HG02840 (cell line): ENCODE measurements at regions not wholly inside any gene's neighbourhood (a gene's known extent, or its start where the extent isn't known, plus 50 kb on each side); places are given as distances from the start of the nearest gene placed in this dataset.

Source experiments
- ATAC-seq: cut with Tn5 transposase; IDR thresholded peaks from one replicate; pipeline ENCODE4 v1.9.1; 2021; ENCODE audit warnings: mild to moderate bottlenecking, moderate library complexity, moderate number of reproducible peaks; ENCODE audit not compliant: unreplicated experiment, low FRiP score

- ATAC-seq: no peak
Measured at GRCh38 chr20:48198929-48199451, 413.7 kb upstream of the SULF2 start.

- ATAC-seq: no peak
Measured at GRCh38 chr20:48197066-48197465, 411.8 kb upstream of the SULF2 start.

- ATAC-seq: no peak
Measured at GRCh38 chr20:48196486-48196885, 411.2 kb upstream of the SULF2 start.

- no peak for ATAC-seq
Measured at GRCh38 chr20:48196001-48196400, 410.7 kb upstream of the SULF2 start.

GRCh38 chr20:48195121-48195870 lies 410.0 kb upstream of the SULF2 start:
- no peak for ATAC-seq

GRCh38 chr20:48194583-48194982 lies 409.3 kb upstream of the SULF2 start:
- no peak for ATAC-seq

GRCh38 chr20:48193627-48194425 lies 408.5 kb upstream of the SULF2 start:
- no peak for ATAC-seq

- no peak for ATAC-seq
Measured at GRCh38 chr20:48192109-48192508, 406.8 kb upstream of the SULF2 start.

GRCh38 chr20:48191200-48191599 lies 405.9 kb upstream of the SULF2 start:
- no peak for ATAC-seq

- ATAC-seq: no peak
Measured at GRCh38 chr20:48190757-48191156, 405.5 kb upstream of the SULF2 start.

GRCh38 chr20:48189181-48189580 lies 403.9 kb upstream of the SULF2 start:
- no peak for ATAC-seq

- ATAC-seq: no peak
Measured at GRCh38 chr20:48187851-48188250, 402.6 kb upstream of the SULF2 start.

- no peak for ATAC-seq
Measured at GRCh38 chr20:48186915-48187314, 401.6 kb upstream of the SULF2 start.

GRCh38 chr20:48186447-48186846 lies 401.2 kb upstream of the SULF2 start:
- ATAC-seq: no peak

GRCh38 chr20:48184229-48184628 lies 398.9 kb upstream of the SULF2 start:
- no peak for ATAC-seq

- no peak for ATAC-seq
Measured at GRCh38 chr20:48181261-48181935, 396.1 kb upstream of the SULF2 start.

- ATAC-seq: no peak
Measured at GRCh38 chr20:48180618-48181017, 395.3 kb upstream of the SULF2 start.

- ATAC-seq: no peak
Measured at GRCh38 chr20:48180024-48180423, 394.7 kb upstream of the SULF2 start.

- no peak for ATAC-seq
Measured at GRCh38 chr20:48178633-48179032, 393.4 kb upstream of the SULF2 start.

GRCh38 chr20:48177058-48177457 lies 391.8 kb upstream of the SULF2 start:
- ATAC-seq: no peak

GRCh38 chr20:48176139-48176538 lies 390.9 kb upstream of the SULF2 start:
- ATAC-seq: no peak
